H1 (cell line): ENCODE measurements at regions not wholly inside any gene's neighbourhood (a gene's known extent, or its start where the extent isn't known, plus 50 kb on each side); places are given as distances from the start of the nearest gene placed in this dataset.
"Not testable (repeated sequence)": the region's sequence is repeated elsewhere in the genome, so short reads cannot be mapped to it uniquely, and the experiment has no call there.

Experiments used
- CTCF ChIA-PET: fragments of 300-600 bp; sonication (Branson Sonifier 250); formaldehyde crosslinking; loops from one replicate; lab custom pipeline; 2021; ENCODE audit not compliant: partially characterized antibody; lab: Charles Lee
- POLR2A ChIA-PET: fragments of 300-600 bp; sonication (Branson Sonifier 250); formaldehyde crosslinking; loops from one replicate; lab custom pipeline; 2021; ENCODE audit warnings: inconsistent platforms; ENCODE audit not compliant: partially characterized antibody; lab: Charles Lee
- DNase-seq, 2 experiments: peaks; one replicate each; pipeline versions ENCODE4 v3.0.0 to v3.0.0-alpha.2; 2010 to 2022; ENCODE audit warnings: low spot score in 2 of 2, low read depth in 1 of 2, mixed read lengths in 1 of 2
- FAIRE-seq: peaks from 2 replicates; lab custom pipeline; 2011; peaks lifted over from hg19 to GRCh38; lab: Jason Lieb, UNC
- H2AFZ ChIP-seq: 2 replicates; pipeline ENCODE4 v1.8.1; 2012; ENCODE audit warnings: low read length, inconsistent platforms
- H2AK5ac ChIP-seq: 2 replicates; pipeline ENCODE4 v1.6.1; 2013; ENCODE audit warnings: low read depth, low read length
- H2BK120ac ChIP-seq: replicated peaks from 2 replicates; pipeline ENCODE3; 2013; ENCODE audit warnings: low read depth, low read length, inconsistent platforms
- H2BK12ac ChIP-seq: 2 replicates; pipeline ENCODE4 v1.6.1; 2013; ENCODE audit warnings: low read depth, low read length
- H2BK15ac ChIP-seq: 2 replicates; pipeline ENCODE4 v1.6.1; 2013; ENCODE audit warnings: low read length
- H2BK20ac ChIP-seq: 2 replicates; pipeline ENCODE4 v1.6.1; 2013; ENCODE audit warnings: low read length
- H2BK5ac ChIP-seq: 2 replicates; pipeline ENCODE4 v1.6.1; 2013; ENCODE audit warnings: low read depth, low read length
- H3K14ac ChIP-seq: 2 replicates; pipeline ENCODE4 v1.6.1; 2013; ENCODE audit warnings: inconsistent platforms; ENCODE audit not compliant: insufficient read length
- H3K18ac ChIP-seq: 2 replicates; pipeline ENCODE4 v1.6.1; 2013; ENCODE audit warnings: low read length; ENCODE audit errors: extremely low read depth
- H3K23ac ChIP-seq: 2 replicates; pipeline ENCODE4 v1.6.1; 2013; ENCODE audit warnings: inconsistent platforms; ENCODE audit not compliant: insufficient read length
- H3K23me2 ChIP-seq: 2 replicates; pipeline ENCODE4 v1.6.1; 2013; ENCODE audit warnings: low read depth, low read length
- H3K27ac ChIP-seq: 2 replicates; pipeline ENCODE4 v1.6.1; 2011; ENCODE audit warnings: low read depth, low read length, inconsistent platforms
- H3K27me3 ChIP-seq, 4 experiments: replicated peaks in 1 of 4; 1 replicate in 1 of 4; 2 replicates in 3 of 4; pipeline versions ENCODE4 v1.6.1 to v1.8.1; 2011 to 2013; ENCODE audit warnings: low read length in 3 of 4, mild to moderate bottlenecking in 3 of 4, inconsistent platforms in 2 of 4, mixed read lengths in 2 of 4, moderate library complexity in 1 of 4; ENCODE audit not compliant: control insufficient read depth in 3 of 4, insufficient read depth in 3 of 4; ENCODE audit errors: extremely low read depth in 1 of 4
- H3K36me3 ChIP-seq, 4 experiments: 2 replicates each; pipeline versions ENCODE4 v1.6.1 to v1.8.1; 2011 to 2013; ENCODE audit warnings: mild to moderate bottlenecking in 4 of 4, low read length in 3 of 4, moderate library complexity in 2 of 4, control low read depth in 1 of 4, inconsistent platforms in 1 of 4; ENCODE audit not compliant: insufficient read depth in 4 of 4, control insufficient read depth in 2 of 4
- H3K4ac ChIP-seq: replicated peaks from 2 replicates; pipeline ENCODE3; 2013; ENCODE audit warnings: low read length, low read depth, mixed read lengths, inconsistent platforms; ENCODE audit not compliant: insufficient read length
- H3K4me1 ChIP-seq, 4 experiments: replicated peaks in 1 of 4; 1 replicate in 1 of 4; 2 replicates in 3 of 4; pipeline versions ENCODE4 v1.6.1 to v1.8.1; 2011 to 2013; ENCODE audit warnings: low read length in 3 of 4, inconsistent platforms in 2 of 4, mixed read lengths in 1 of 4; ENCODE audit not compliant: insufficient read depth in 4 of 4, control insufficient read depth in 3 of 4
- H3K4me2 ChIP-seq, 2 experiments: 2 replicates each; pipeline versions ENCODE4 v1.6.1 to v1.8.1; 2011 to 2013; ENCODE audit warnings: low read depth in 2 of 2, low read length in 2 of 2, control low read depth in 1 of 2, inconsistent platforms in 1 of 2, mild to moderate bottlenecking in 1 of 2; ENCODE audit not compliant: insufficient read depth in 1 of 2
- H3K4me3 ChIP-seq, 4 experiments: fragments of 200-600, 300-600 bp in 1 of 4; sonication (generic), shearing (Covaris generic), sonication (Bioruptor Twin) in 1 of 4; 2 replicates each; pipeline versions ENCODE4 v1.5.1 to v1.8.1; 2011 to 2016; ENCODE audit warnings: low read length in 4 of 4, low read depth in 3 of 4, control low read depth in 2 of 4, inconsistent platforms in 2 of 4, mild to moderate bottlenecking in 2 of 4, mixed read lengths in 1 of 4, moderate library complexity in 1 of 4; ENCODE audit not compliant: insufficient read depth in 2 of 4; ENCODE audit errors: extremely low read depth in 1 of 4
- H3K56ac ChIP-seq: replicated peaks from 2 replicates; pipeline ENCODE3; 2013; ENCODE audit warnings: low read depth, mild to moderate bottlenecking, mixed read lengths, low read length, inconsistent platforms; ENCODE audit not compliant: insufficient read length
- H3K79me1 ChIP-seq: 2 replicates; pipeline ENCODE4 v1.6.1; 2013; ENCODE audit warnings: low read depth, low read length, control low read depth
- H3K79me2 ChIP-seq, 2 experiments: 2 replicates each; pipeline versions ENCODE4 v1.6.1 to v1.8.1; 2012 to 2013; ENCODE audit warnings: low read length in 2 of 2, mild to moderate bottlenecking in 2 of 2, inconsistent platforms in 1 of 2; ENCODE audit not compliant: insufficient read depth in 2 of 2, control insufficient read depth in 1 of 2
- H3K9ac ChIP-seq, 4 experiments: replicated peaks in 1 of 4; 1 replicate in 1 of 4; 2 replicates in 3 of 4; pipeline versions ENCODE4 v1.6.1 to v1.8.1; 2011 to 2013; ENCODE audit warnings: low read depth in 3 of 4, low read length in 3 of 4, control low read depth in 2 of 4, mild to moderate bottlenecking in 2 of 4, moderate library complexity in 2 of 4, inconsistent platforms in 1 of 4; ENCODE audit errors: extremely low read depth in 1 of 4
- H3K9me3 ChIP-seq, 2 experiments: 2 replicates each; pipeline versions ENCODE4 v1.6.1 to v1.8.1; 2012 to 2013; ENCODE audit warnings: mild to moderate bottlenecking in 2 of 2, moderate library complexity in 2 of 2, control low read depth in 1 of 2, inconsistent platforms in 1 of 2, low read depth in 1 of 2, low read length in 1 of 2, mixed read lengths in 1 of 2; ENCODE audit not compliant: insufficient read depth in 2 of 2
- H4K20me1 ChIP-seq, 2 experiments: replicated peaks in 1 of 2; 2 replicates each; pipeline versions ENCODE3 to v1.8.1; 2011 to 2013; ENCODE audit warnings: inconsistent platforms in 2 of 2, low read length in 2 of 2, mild to moderate bottlenecking in 1 of 2; ENCODE audit not compliant: insufficient read depth in 2 of 2, control insufficient read depth in 1 of 2
- H4K5ac ChIP-seq: 2 replicates; pipeline ENCODE4 v1.6.1; 2013; ENCODE audit warnings: low read length, low read depth, mixed read lengths, inconsistent platforms; ENCODE audit not compliant: insufficient read length
- H4K8ac ChIP-seq: 2 replicates; pipeline ENCODE4 v1.8.0; 2013; ENCODE audit warnings: mild to moderate bottlenecking, moderate library complexity, low read length, inconsistent platforms; ENCODE audit not compliant: insufficient read depth; ENCODE audit errors: extremely low read depth
- H4K91ac ChIP-seq: replicated peaks from 2 replicates; pipeline ENCODE3; 2013; ENCODE audit warnings: low read length, mixed read lengths, inconsistent platforms; ENCODE audit not compliant: insufficient read length
- GABPA ChIP-seq: IDR thresholded peaks from 2 replicates; pipeline ENCODE4 v1.6.1; 2011; ENCODE audit warnings: mild to moderate bottlenecking, low read length, moderate library complexity, borderline replicate concordance; ENCODE audit not compliant: insufficient read depth
- RAD21 ChIP-seq, 2 experiments: IDR thresholded peaks in 1 of 2; conservative IDR thresholded peaks in 1 of 2; 2 replicates each; pipeline ENCODE4 v1.6.1; 2011; ENCODE audit warnings: low read depth in 2 of 2, low read length in 2 of 2, improper control_type of control experiment in 1 of 2, inconsistent platforms in 1 of 2, mild to moderate bottlenecking in 1 of 2, moderate library complexity in 1 of 2
- WGBS, 2 experiments: shearing (Covaris generic) in 1 of 2; methylation state at CpG; one replicate each; pipeline versions ENCODE4 v1.1.6 to v1.1.7; 2013 to 2015; ENCODE audit warnings: low lambda C conversion rate in 2 of 2, mixed read lengths in 2 of 2, inconsistent platforms in 1 of 2, low coverage in 1 of 2, missing lambda C conversion rate in 1 of 2; ENCODE audit not compliant: insufficient replicate concordance in 2 of 2, insufficient coverage in 1 of 2, insufficient read length in 1 of 2; ENCODE audit errors: extremely low coverage in 1 of 2, missing lambda C conversion rate in 1 of 2; 5-methylcytosine and 5-hydroxymethylcytosine counted together

DNA sequence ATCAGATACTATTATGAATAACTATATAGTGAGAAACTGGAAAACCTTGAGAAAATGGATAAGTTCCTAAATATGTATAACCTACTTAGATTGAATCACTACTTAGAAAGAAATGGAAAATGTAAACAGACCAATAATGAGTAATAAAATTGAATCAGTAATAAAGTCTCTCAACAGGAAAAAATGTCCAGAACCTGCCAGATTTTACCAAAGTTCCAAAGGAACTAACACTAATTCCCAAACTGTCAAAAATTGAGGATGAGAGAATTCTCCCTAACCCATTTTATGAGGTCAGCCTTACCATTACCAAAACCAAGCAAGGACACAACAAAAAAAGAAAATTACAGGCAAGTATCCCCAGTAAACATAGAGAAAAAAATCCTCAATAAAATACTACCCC is 272.0 kb downstream of the RPAP3 start (continued):
- TF ChIP-seq RAD21 (IDR thresholded peaks at IDR 0.05 in 1 of 2, conservative IDR thresholded peaks at IDR 0.05 in 1 of 2; ENCODE audit: low read depth in 2 of 2, low read length in 2 of 2) (no peak), GABPA (no peak)

DNA sequence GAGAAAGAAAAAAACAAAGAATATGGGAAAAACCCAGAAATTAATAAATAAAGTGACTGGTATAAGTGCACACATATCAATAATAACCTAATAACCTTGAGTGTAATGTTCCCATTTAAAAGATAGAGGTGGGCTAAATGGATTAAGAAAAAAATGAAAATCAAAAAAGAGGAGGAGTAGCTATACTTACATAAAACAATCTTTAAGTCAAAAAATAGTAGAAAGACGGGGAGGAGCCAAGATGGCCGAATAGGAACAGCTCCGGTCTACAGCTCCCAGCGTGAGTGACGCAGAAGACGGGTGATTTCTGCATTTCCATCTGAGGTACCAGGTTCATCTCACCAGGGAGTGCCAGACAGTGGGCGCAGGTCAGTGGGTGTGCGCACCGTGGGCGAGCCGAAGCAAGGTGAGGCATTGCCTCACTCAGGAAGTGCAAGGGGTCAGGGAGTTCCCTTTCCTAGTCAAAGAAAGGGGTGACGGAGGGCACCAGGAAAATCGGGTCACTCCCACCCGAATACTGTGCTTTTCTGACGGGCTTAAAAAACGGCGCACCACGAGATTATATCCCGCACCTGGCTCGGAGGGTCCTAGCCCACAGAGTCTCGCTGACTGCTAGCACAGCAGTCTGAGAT is 279.0 kb downstream of the RPAP3 start:
- H3K4me1 ChIP-seq, H2BK15ac ChIP-seq, H3K4me3 ChIP-seq, H2BK12ac ChIP-seq, H3K23ac ChIP-seq, H2BK120ac ChIP-seq, H3K23me2 ChIP-seq, H2AFZ ChIP-seq, H3K79me2 ChIP-seq, H3K9me3 ChIP-seq, H2BK20ac ChIP-seq, H3K27me3 ChIP-seq, H2BK5ac ChIP-seq, H3K56ac ChIP-seq, H4K20me1 ChIP-seq, H3K18ac ChIP-seq, H3K79me1 ChIP-seq, DNase-seq, H3K9ac ChIP-seq, H4K8ac ChIP-seq, H3K4me2 ChIP-seq, H3K36me3 ChIP-seq, H3K4ac ChIP-seq, FAIRE-seq, H4K91ac ChIP-seq, POLR2A ChIA-PET, H3K14ac ChIP-seq, H4K5ac ChIP-seq, H3K27ac ChIP-seq, H2AK5ac ChIP-seq: not testable (repeated sequence)
- 88% methylated on average over 21 of the region's 21 CpGs; no CpG with 5 or more reads in 1 of the 2 experiments for WGBS, 2 experiments
- CTCF ChIA-PET, result interaction anchor here (1.3 kb wide), 1 partner anchor 1428 kb away, joined by 3 read pairs; no protein-coding TSS in a partner anchor
